GM19025 (cell line): ENCODE measurements at regions not wholly inside any gene's neighbourhood (a gene's known extent, or its start where the extent isn't known, plus 50 kb on each side); places are given as distances from the start of the nearest gene placed in this dataset.
"Not testable (repeated sequence)": the region's sequence is repeated elsewhere in the genome, so short reads cannot be mapped to it uniquely, and the experiment has no call there.

Experiments
- ATAC-seq: cut with Tn5 transposase; IDR thresholded peaks from one replicate; pipeline ENCODE4 v1.9.1; 2021; ENCODE audit warnings: mild to moderate bottlenecking, low read depth, moderate library complexity; ENCODE audit not compliant: unreplicated experiment

DNA sequence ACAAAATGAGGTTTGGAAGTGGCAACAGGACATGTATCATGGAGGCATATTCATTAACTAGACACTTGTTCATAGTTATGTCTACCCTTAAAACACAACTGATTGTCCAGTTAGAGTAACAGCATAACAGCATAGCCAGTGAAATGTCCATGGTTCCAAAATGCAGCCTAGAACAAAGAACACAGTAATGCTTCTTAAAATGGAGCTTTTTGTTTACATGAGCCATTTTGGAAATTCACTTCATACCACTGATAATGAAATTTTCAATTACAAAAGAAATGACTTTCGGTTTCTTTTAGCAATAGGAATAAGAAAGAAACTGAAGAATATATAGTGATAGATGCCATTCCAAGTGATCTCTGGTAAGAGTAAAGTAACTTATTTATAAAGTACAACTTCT, 111.1 kb upstream of the DST start:
- no peak for ATAC-seq

GRCh38 chr6:56752534-56752933, 109.8 kb upstream of the DST start:
- ATAC-seq = no peak

DNA sequence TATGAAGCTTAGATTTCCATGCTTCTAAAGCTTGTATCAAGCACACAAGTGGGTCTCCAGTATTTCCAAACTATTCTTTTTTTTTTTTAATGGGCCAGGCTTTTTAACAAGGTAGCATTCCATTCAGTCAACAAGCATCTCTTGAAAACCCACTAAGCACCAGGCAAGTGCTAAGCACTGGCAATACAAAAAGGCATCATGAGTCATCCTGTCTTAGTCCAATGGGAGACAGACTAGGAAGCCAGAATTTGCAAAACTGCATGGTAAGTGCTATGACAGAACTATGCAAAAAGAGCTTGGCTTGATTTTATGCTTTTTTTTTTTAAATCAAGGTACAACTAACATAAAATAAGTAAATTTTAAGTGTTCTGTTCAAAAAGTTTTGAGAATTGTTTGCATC, 109.3 kb upstream of the DST start:
- no peak for ATAC-seq

DNA sequence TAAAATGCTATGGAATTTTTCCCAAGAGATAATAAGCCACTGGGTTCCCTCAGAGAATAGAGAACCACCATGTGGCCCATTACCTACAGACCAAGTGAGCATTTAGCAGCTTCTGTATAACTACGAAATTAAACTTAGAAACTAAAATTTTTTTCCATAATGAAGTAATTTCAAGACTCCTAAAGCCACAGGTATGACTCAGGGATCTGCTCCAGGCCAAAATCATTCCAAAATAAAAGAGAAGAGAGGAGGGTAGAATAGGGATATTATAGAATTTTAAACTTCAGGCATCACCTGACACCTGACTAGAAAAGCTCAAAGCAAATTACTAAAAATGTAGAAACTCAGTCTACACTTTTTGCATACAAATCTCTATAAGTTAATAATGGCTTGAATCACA, 108.9 kb upstream of the DST start:
- no peak for ATAC-seq

DNA sequence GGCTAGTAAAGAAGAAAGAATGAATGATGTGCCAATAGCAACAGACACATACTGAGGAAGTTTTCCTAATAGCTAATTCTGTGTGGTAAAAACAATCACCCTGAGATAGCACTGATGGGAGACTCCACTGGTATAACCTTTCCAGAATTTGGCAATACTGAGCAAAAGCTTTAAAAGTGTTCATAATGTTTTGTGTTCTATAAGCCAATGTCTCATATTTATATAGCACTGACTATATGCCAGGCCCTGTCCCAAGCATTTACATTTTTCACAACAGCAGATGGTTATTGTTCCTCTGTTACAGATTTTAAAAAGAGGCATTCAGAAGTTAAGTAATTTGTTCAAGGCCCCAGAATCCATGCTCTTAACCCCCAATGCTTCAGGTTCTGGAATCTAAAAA, 108.0 kb upstream of the DST start:
- ATAC-seq = no peak

GRCh38 chr6:56749632-56750151, 107.0 kb upstream of the DST start:
- ATAC-seq = no peak

- no peak for ATAC-seq
These were observed 104.2 kb upstream of the DST start for GRCh38 chr6:56746767-56747504.

- no peak for ATAC-seq
These were observed 103.3 kb upstream of the DST start for GRCh38 chr6:56745971-56746370.

- ATAC-seq = no peak
These were observed 102.4 kb upstream of the DST start for GRCh38 chr6:56745081-56745480.

DNA sequence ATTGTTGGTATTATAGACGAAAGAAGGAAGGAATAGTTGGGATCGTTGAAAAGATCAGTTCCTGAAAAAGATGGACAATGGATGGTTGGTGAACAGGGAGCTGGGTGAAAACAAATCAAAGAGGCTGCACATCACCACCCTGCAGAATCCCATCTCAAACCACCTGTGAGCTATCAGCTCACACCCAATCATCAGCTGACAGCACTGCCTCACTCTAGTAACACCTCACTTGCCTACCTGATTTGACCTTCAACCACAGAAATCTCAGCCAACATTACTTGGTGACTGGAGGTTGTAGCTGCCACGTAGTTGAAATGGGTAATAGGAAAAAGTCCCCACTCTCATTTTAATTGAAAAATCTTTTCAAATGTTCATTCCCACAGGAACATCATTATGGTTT, 101.8 kb upstream of the DST start:
- no peak for ATAC-seq

GRCh38 chr6:56742122-56742791, 99.6 kb upstream of the DST start:
- ATAC-seq = peak; percentile 77

- ATAC-seq = no peak
These were observed 98.8 kb upstream of the DST start for GRCh38 chr6:56741472-56741871.

DNA sequence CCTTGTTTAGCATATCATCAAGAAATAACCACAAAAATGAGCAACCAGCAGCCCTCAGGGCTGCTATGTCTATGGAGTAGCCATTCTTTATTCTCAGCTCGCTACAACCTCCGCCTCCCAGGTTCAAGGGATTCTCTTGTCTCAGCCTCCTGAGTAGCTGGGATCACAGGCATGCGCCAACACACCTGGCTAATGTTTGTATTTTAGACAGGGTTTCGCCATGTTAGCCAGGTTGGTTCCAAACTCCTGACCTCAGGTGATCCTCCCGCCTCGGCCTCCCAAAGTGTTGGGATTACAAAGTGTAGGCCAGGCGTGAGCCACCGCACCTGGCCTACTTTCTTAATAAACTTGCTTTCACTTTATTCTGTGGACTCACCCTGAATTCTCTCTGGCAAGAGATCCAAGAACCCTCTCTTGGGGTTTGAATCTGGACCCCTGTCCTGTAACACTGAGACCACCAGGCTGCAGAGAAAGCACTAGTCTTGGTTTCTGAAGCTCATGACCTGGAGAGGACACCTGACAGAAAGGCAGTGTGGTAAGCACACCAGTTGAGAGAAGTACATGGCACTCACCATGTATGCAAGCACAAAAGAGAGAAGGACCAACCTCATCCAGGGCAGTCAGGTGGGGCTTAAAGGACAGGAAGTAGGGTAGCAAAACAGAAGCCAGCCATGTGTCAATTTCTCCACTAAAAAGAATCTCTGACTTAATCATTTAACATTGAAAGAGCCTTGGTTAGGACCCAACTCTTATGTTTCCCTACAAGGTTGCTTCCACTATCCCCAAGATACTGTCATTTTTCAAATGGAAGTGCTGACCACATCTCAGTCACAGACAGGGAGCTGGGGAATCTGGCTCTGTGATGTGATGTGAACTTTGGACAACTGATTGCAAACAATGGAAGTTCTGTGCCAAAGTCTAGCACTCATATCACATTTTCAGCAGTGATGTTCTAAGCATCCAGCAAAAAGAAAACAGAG, 97.4 kb upstream of the DST start:
- no peak for ATAC-seq

GRCh38 chr6:56736804-56737203, 94.1 kb upstream of the DST start:
- ATAC-seq = no peak

DNA sequence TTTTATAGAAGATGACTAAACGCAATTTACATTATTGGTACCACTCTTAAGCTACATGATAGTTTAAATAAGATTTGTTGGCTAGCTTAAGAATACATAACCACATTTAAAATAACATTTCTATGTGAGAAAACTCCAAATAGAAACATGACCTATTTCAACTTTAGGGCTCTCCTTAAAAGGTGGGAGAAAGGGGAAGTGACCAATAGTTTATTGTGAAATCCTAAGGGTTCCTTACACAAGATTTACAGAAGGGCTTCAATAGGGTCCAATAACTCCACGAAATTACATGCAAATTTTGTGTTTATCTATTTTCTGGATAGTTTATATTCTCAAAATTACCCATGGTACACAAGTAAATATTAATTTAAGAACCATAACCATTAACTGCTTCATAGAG, 91.6 kb upstream of the DST start:
- no peak for ATAC-seq

DNA sequence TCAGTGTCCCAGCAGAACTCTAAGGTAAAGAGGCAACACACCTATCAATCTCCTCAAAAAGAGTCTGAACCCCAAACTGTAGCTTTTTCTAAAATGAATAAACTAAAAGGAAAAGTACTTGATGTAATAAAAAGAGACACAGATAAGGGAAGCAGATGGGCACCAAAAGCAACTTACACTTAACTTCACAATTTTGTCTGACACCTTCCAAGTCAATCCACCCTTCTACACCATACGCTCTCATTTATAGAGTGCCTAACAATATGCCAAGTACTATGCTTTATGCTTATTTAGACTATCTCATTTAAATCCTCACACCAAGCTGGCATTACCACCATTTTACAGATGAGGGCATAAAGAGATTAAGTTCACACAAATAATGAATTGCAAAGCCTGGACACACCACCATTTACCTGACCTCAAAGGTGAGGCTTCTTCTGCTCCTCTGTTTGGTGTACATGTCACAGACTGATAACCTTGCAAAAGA, 90.6 kb upstream of the DST start:
- ATAC-seq = no peak

DNA sequence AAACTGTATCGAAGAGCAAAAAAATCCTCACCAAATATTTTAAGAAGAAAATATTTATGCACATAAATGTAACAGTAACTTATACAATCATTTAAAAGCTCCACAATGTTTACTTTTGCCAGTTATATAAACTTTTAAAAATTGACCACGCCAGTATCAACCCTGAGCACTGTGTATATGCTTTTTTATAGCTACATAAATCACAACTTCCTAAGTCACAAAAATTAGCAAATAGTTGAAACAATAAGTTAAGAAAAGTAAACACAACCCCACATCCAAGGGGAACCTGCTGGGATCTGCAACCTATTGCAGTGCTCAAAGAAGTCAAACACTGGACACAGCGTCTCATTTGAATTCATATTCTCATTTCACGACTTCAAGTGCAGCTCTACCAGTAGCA, 89.8 kb upstream of the DST start:
- ATAC-seq = no peak

- ATAC-seq = no peak
These were observed 88.2 kb upstream of the DST start for GRCh38 chr6:56730663-56731529.

DNA sequence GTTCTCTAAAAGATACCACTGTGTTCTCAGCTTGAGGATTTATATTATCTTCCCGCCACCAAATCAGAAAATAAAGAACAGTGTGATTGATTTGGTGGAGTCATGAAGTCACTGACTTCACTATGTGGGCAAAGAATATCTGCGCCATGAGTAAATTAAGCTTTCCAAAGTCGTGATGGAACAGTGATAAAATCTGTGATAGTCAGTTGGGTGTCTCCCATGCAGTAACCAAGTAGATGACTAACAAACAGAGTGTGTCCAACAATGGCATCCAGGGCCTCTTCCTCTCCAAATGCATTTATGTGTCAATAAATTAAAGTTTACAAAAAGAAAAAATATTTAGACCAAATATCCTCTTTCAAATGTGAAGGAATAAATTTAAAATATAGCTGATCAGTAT, 87.0 kb upstream of the DST start:
- ATAC-seq = no peak

- ATAC-seq = not testable (repeated sequence)
These were observed 86.5 kb upstream of the DST start for GRCh38 chr6:56729166-56729565.
